Spleen (tissue), 11 donors: ENCODE measurements at regions not wholly inside any gene's neighbourhood (a gene's known extent, or its start where the extent isn't known, plus 50 kb on each side); places are given as distances from the start of the nearest gene placed in this dataset.

Source experiments
- DNase-seq: peaks from one replicate; pipeline ENCODE4 v3.0.0-alpha.2; 2020
- H3K27ac ChIP-seq, 8 donors: fragments of 200-600 bp; sonication (generic) in 7 of 8; 1 replicate in 4 of 8; 2 replicates in 4 of 8; pipeline versions ENCODE4 v1.5.0 to v1.8.0; 2016 to 2021; ENCODE audit warnings: inconsistent platforms in 4 of 8, mild to moderate bottlenecking in 4 of 8, moderate library complexity in 1 of 8
- H3K27me3 ChIP-seq, 7 donors: fragments of 200-600 bp; sonication (generic) in 6 of 7; replicated peaks in 1 of 7; 1 replicate in 4 of 7; 2 replicates in 3 of 7; pipeline versions ENCODE4 v1.5.0 to v1.8.0; 2016 to 2021; ENCODE audit warnings: inconsistent platforms in 3 of 7, mild to moderate bottlenecking in 1 of 7
- H3K36me3 ChIP-seq, 6 donors: fragments of 200-600 bp; sonication (generic) in 5 of 6; 1 replicate in 4 of 6; 2 replicates in 2 of 6; pipeline versions ENCODE4 v1.5.0 to v1.8.0; 2016 to 2021; ENCODE audit warnings: inconsistent platforms in 2 of 6
- H3K4me1 ChIP-seq, 6 donors: fragments of 200-600 bp; sonication (generic) in 5 of 6; 1 replicate in 3 of 6; 2 replicates in 3 of 6; pipeline versions ENCODE4 v1.5.0 to v1.8.0; 2016 to 2021; ENCODE audit warnings: inconsistent platforms in 3 of 6
- H3K4me3 ChIP-seq, 8 donors: fragments of 200-600 bp; sonication (generic) in 7 of 8; 1 replicate in 4 of 8; 2 replicates in 4 of 8; pipeline versions ENCODE4 v1.5.0 to v1.8.0; 2016 to 2021; ENCODE audit warnings: inconsistent platforms in 4 of 8, mild to moderate bottlenecking in 4 of 8, moderate library complexity in 2 of 8
- H3K9me3 ChIP-seq, 8 donors: fragments of 200-600 bp; sonication (generic) in 7 of 8; 1 replicate in 4 of 8; 2 replicates in 4 of 8; pipeline versions ENCODE4 v1.5.0 to v1.8.0; 2016 to 2021; ENCODE audit warnings: inconsistent platforms in 4 of 8
- CTCF ChIP-seq, 11 experiments: fragments of 200-600 bp in 7 of 11; fragments of 450-650 bp in 4 of 11; sonication (generic) in 4 of 11; IDR thresholded peaks in 8 of 11; conservative IDR thresholded peaks in 3 of 11; 1 replicate in 7 of 11; 2 replicates in 4 of 11; pipeline versions ENCODE4 v1.4.0 to v1.8.0; 2016 to 2021; ENCODE audit warnings: antibody characterized with exemption in 11 of 11, inconsistent platforms in 4 of 11, mild to moderate bottlenecking in 1 of 11
- POLR2A ChIP-seq, 3 donors: fragments of 450-650 bp; IDR thresholded peaks; one replicate each; pipeline ENCODE4 v1.5.1; 2017; ENCODE audit warnings: antibody characterized with exemption in 3 of 3, mild to moderate bottlenecking in 1 of 3
- POLR2AphosphoS5 ChIP-seq, 3 donors: sonication (generic); formaldehyde crosslinking; IDR thresholded peaks; one replicate each; pipeline ENCODE4 v1.5.1; 2017; ENCODE audit warnings: antibody characterized with exemption in 3 of 3
- WGBS, 5 donors: extraction: QIAGEN DNeasy Blood & Tissue Kit in 3 of 5; methylation state at CpG; one replicate each; pipeline versions ENCODE4 v1.1.5 to v1.1.7; 2013 to 2018; 5-methylcytosine and 5-hydroxymethylcytosine counted together
- intact Hi-C: fragments of 100-400 bp; cut with DNase I; formaldehyde crosslinking; loops from one replicate; pipeline ENCODE4 v1.15.0; 2023; ENCODE audit warnings: low total_unique reads
- donor health status: healthy with polysubstance abuse.
- donor health status: DM: no; HTN: no; CAD: no; lungs with moderate emphysema.
- donor health status: DM: no; HTN: no; CAD: no.
- donor health status: Bipolar disorder and iron deficiency.
- donor health status: healthy.
- donor health status: DM: no; HTN: no; CAD: no.
- donor health status: DM: yes; HTN: yes; CAD: no.

- TF ChIP-seq POLR2AphosphoS5 (IDR thresholded peaks at IDR 0.05) (no peak), POLR2A (IDR thresholded peaks at IDR 0.05) (no peak), CTCF (IDR thresholded peaks at IDR 0.05 in 8 of 11, conservative IDR thresholded peaks at IDR 0.05 in 3 of 11) (no peak)
- DNase-seq: no peak
- H3K27me3 ChIP-seq: no peaks in the 10 kb centered on the region
- no peaks in the 10 kb centered on the region for H3K9me3 ChIP-seq
- intact Hi-C loops: no loop called here
- no peaks in the 10 kb centered on the region for H3K4me1 ChIP-seq
- WGBS, 5 donors: 64 to 84% (median 77%) methylated on average over 1 of the region's 1 CpG
- H3K27ac ChIP-seq: no peak overlapping the region
- no peak overlapping the region for H3K4me3 ChIP-seq
- no peaks in the 10 kb centered on the region for H3K36me3 ChIP-seq
Measured at GRCh38 chr18:29882620-29883019, 1159.9 kb downstream of the DSC3 start.

- WGBS, 5 donors: 70 to 92% (median 87%) methylated on average over 2 of the region's 2 CpGs
- TF ChIP-seq CTCF (IDR thresholded peaks at IDR 0.05 in 8 of 11, conservative IDR thresholded peaks at IDR 0.05 in 3 of 11): no peak
- DNase-seq: no peak
- Histone ChIP-seq H3K4me1 (no peaks in the 10 kb centered on the region), H3K27ac (no peak overlapping the region), H3K36me3 (no peaks in the 10 kb centered on the region), H3K4me3 (no peak overlapping the region), H3K27me3 (no peaks in the 10 kb centered on the region), H3K9me3 (peaks cover 0 to 3% (median 0%) of the 10 kb centered on the region in 8 donors)
- intact Hi-C loops: no loop called here
Measured at GRCh38 chr18:29879763-29880162, 1162.8 kb downstream of the DSC3 start.

GRCh38 chr18:29874519-29875098 is 1167.9 kb downstream of the DSC3 start:
- intact Hi-C loops: no loop called here
- WGBS, 5 donors: 73 to 83% (median 77%) methylated on average over 3 of the region's 3 CpGs
- Histone ChIP-seq H3K4me3 (no peak overlapping the region), H3K27me3 (no peaks in the 10 kb centered on the region), H3K27ac (no peak overlapping the region), H3K9me3 (peaks cover 0 to 3% (median 0%) of the 10 kb centered on the region in 8 donors), H3K4me1 (no peaks in the 10 kb centered on the region), H3K36me3 (no peaks in the 10 kb centered on the region)
- DNase-seq: no peak
- TF ChIP-seq POLR2AphosphoS5 (IDR thresholded peaks at IDR 0.05) (no peak), POLR2A (IDR thresholded peaks at IDR 0.05) (no peak), CTCF (IDR thresholded peaks at IDR 0.05 in 8 of 11, conservative IDR thresholded peaks at IDR 0.05 in 3 of 11) (peak in 6 of 11 experiments; percentile 15 to 38 (median 34))

GRCh38 chr18:29873211-29873610 is 1169.3 kb downstream of the DSC3 start:
- 88 to 97% (median 93%) methylated on average over 8 of the region's 8 CpGs for WGBS, 5 donors
- Histone ChIP-seq H3K27ac (no peak overlapping the region), H3K4me3 (no peak overlapping the region), H3K36me3 (no peaks in the 10 kb centered on the region), H3K27me3 (no peaks in the 10 kb centered on the region), H3K4me1 (no peaks in the 10 kb centered on the region), H3K9me3 (peaks cover 0 to 3% (median 0%) of the 10 kb centered on the region in 8 donors)
- no peak for TF ChIP-seq POLR2AphosphoS5 (IDR thresholded peaks at IDR 0.05)
- no peak for TF ChIP-seq POLR2A (IDR thresholded peaks at IDR 0.05)
- no peak for TF ChIP-seq CTCF (IDR thresholded peaks at IDR 0.05 in 8 of 11, conservative IDR thresholded peaks at IDR 0.05 in 3 of 11)
- intact Hi-C loops: no loop called here
- no peak for DNase-seq
